Neural progenitor cell (in vitro differentiated cells): ENCODE measurements at regions not wholly inside any gene's neighbourhood (a gene's known extent, or its start where the extent isn't known, plus 50 kb on each side); places are given as distances from the start of the nearest gene placed in this dataset.
A peak's percentile ranks its signal among the peaks of the same experiment; 100 is the strongest.

Source experiments
- DNase-seq: peaks from one replicate; pipeline ENCODE4 v3.0.0-alpha.2; 2016; ENCODE audit warnings: low spot score
- H2AFZ ChIP-seq: fragments of 200-600 bp; sonication (generic); replicated peaks from 2 replicates; pipeline ENCODE4 v1.6.1; 2016; ENCODE audit warnings: antibody characterized with exemption
- H3F3A ChIP-seq: fragments of 200-600 bp; sonication (generic); 2 replicates; pipeline ENCODE4 v1.6.1; 2016; ENCODE audit warnings: antibody characterized with exemption, low read depth
- H3K27ac ChIP-seq: fragments of 200-600 bp; sonication (generic); 2 replicates; pipeline ENCODE4 v1.5.1; 2016; ENCODE audit warnings: mild to moderate bottlenecking
- H3K27me3 ChIP-seq: fragments of 200-600 bp; sonication (generic); 2 replicates; pipeline ENCODE4 v1.6.1; 2016; ENCODE audit warnings: mild to moderate bottlenecking, moderate library complexity
- H3K36me3 ChIP-seq: fragments of 200-600 bp; sonication (generic); 2 replicates; pipeline ENCODE4 v1.5.1; 2016
- H3K4me1 ChIP-seq: fragments of 200-600 bp; sonication (generic); 2 replicates; pipeline ENCODE4 v1.6.1; 2016; ENCODE audit warnings: mixed run types
- H3K4me2 ChIP-seq: fragments of 200-600 bp; sonication (generic); 2 replicates; pipeline ENCODE4 v1.6.1; 2016
- H3K4me3 ChIP-seq: fragments of 200-600 bp; sonication (generic); 2 replicates; pipeline ENCODE4 v1.5.1; 2016
- H3K79me2 ChIP-seq: fragments of 200-600 bp; sonication (generic); 2 replicates; pipeline ENCODE4 v1.6.1; 2016; ENCODE audit warnings: low read depth
- H3K9ac ChIP-seq: fragments of 200-600 bp; sonication (generic); 2 replicates; pipeline ENCODE4 v1.6.1; 2016
- H3K9me3 ChIP-seq: fragments of 200-600 bp; sonication (generic); 2 replicates; pipeline ENCODE4 v1.5.1; 2016; ENCODE audit warnings: low read depth
- H4K20me1 ChIP-seq: fragments of 200-600 bp; sonication (generic); 2 replicates; pipeline ENCODE4 v1.6.1; 2016; ENCODE audit warnings: low read depth
- H3K27ac Mint-ChIP-seq: 3 replicates; pipeline ENCODE4 v1.8.0; 2021; ENCODE audit warnings: mixed read lengths
- H3K27me3 Mint-ChIP-seq: 2 replicates; pipeline ENCODE4 v1.8.0; 2022; ENCODE audit warnings: low read depth, mild to moderate bottlenecking, inconsistent platforms, moderate library complexity, mixed read lengths; ENCODE audit not compliant: insufficient read depth
- H3K36me3 Mint-ChIP-seq: 3 replicates; pipeline ENCODE4 v1.8.0; 2021; ENCODE audit warnings: mixed read lengths
- H3K4me1 Mint-ChIP-seq: 3 replicates; pipeline ENCODE4 v1.8.0; 2021; ENCODE audit warnings: mixed read lengths
- H3K4me3 Mint-ChIP-seq: 3 replicates; pipeline ENCODE4 v1.8.0; 2021; ENCODE audit warnings: mild to moderate bottlenecking, moderate library complexity, mixed read lengths
- H3K9me3 Mint-ChIP-seq: 3 replicates; pipeline ENCODE4 v1.8.0; 2020; ENCODE audit warnings: mixed read lengths
- CTCF ChIP-seq: fragments of 200-600 bp; sonication (generic); IDR thresholded peaks from 2 replicates; pipeline ENCODE4 v1.5.1; 2017; ENCODE audit warnings: antibody characterized with exemption, mild to moderate bottlenecking
- EZH2 ChIP-seq: fragments of 200-600 bp; sonication (generic); IDR thresholded peaks from 2 replicates; pipeline ENCODE4 v1.6.1; 2017; ENCODE audit warnings: antibody characterized with exemption, mild to moderate bottlenecking, moderate library complexity
- EZH2phosphoT487 ChIP-seq: fragments of 200-600 bp; sonication (generic); IDR thresholded peaks from 2 replicates; pipeline ENCODE4 v1.6.1; 2017; ENCODE audit warnings: antibody characterized with exemption

GRCh38 chr20:50413088-50413500, 97.1 kb upstream of the PTPN1 start:
- no peak overlapping the region for H3K9ac ChIP-seq
- no peak for DNase-seq
- no peaks in the 10 kb centered on the region for H3K9me3 ChIP-seq
- H2AFZ ChIP-seq = no peak overlapping the region
- H3K4me3 Mint-ChIP-seq = no peak overlapping the region
- no peaks in the 10 kb centered on the region for H4K20me1 ChIP-seq
- H3K27me3 Mint-ChIP-seq = peaks cover 6% of the 10 kb centered on the region
- TF ChIP-seq CTCF (no peak), EZH2 (no peak), EZH2phosphoT487 (no peak)
- H3K27me3 ChIP-seq = no peaks in the 10 kb centered on the region
- peaks cover 14% of the 10 kb centered on the region for H3K4me1 Mint-ChIP-seq
- no peak overlapping the region for H3K4me3 ChIP-seq
- H3K27ac Mint-ChIP-seq = no peak overlapping the region
- no peak overlapping the region for H3K27ac ChIP-seq
- no peaks in the 10 kb centered on the region for H3K36me3 Mint-ChIP-seq
- H3K79me2 ChIP-seq = no peaks in the 10 kb centered on the region
- no peaks in the 10 kb centered on the region for H3K36me3 ChIP-seq
- peaks cover 8% of the 10 kb centered on the region for H3F3A ChIP-seq
- H3K4me2 ChIP-seq = no peak overlapping the region
- H3K4me1 ChIP-seq = peaks cover 19% of the 10 kb centered on the region
- H3K9me3 Mint-ChIP-seq = peaks cover 13% of the 10 kb centered on the region

- peaks cover 8% of the 10 kb centered on the region for H3F3A ChIP-seq
- Mint-ChIP-seq H3K36me3 (no peaks in the 10 kb centered on the region), H3K4me1 (peaks cover 7% of the 10 kb centered on the region), H3K27me3 (peaks cover 16% of the 10 kb centered on the region), H3K9me3 (peaks cover 13% of the 10 kb centered on the region), H3K4me3 (no peak overlapping the region), H3K27ac (peak overlapping the region; percentile 76)
- peaks cover 19% of the 10 kb centered on the region for H3K4me1 ChIP-seq
- H3K79me2 ChIP-seq = no peaks in the 10 kb centered on the region
- H3K27me3 ChIP-seq = no peaks in the 10 kb centered on the region
- no peaks in the 10 kb centered on the region for H3K36me3 ChIP-seq
- TF ChIP-seq CTCF (no peak), EZH2 (no peak), EZH2phosphoT487 (no peak)
- H3K9ac ChIP-seq = no peak overlapping the region
- no peak overlapping the region for H3K4me2 ChIP-seq
- no peak for DNase-seq
- H3K9me3 ChIP-seq = no peaks in the 10 kb centered on the region
- H3K4me3 ChIP-seq = no peak overlapping the region
- peak overlapping the region; percentile 82 for H2AFZ ChIP-seq
- no peaks in the 10 kb centered on the region for H4K20me1 ChIP-seq
- H3K27ac ChIP-seq = no peak overlapping the region
Measured at GRCh38 chr20:50415021-50415515, 95.1 kb upstream of the PTPN1 start.

- DNase-seq = peak; percentile 38
- Mint-ChIP-seq H3K9me3 (peaks cover 13% of the 10 kb centered on the region), H3K4me1 (peaks cover 7% of the 10 kb centered on the region), H3K4me3 (no peak overlapping the region), H3K36me3 (no peaks in the 10 kb centered on the region), H3K27ac (peak overlapping the region; percentile 76), H3K27me3 (peaks cover 16% of the 10 kb centered on the region)
- H2AFZ ChIP-seq = peak overlapping the region; percentile 82
- H3K36me3 ChIP-seq = no peaks in the 10 kb centered on the region
- no peak overlapping the region for H3K4me2 ChIP-seq
- H3K79me2 ChIP-seq = no peaks in the 10 kb centered on the region
- H3F3A ChIP-seq = peaks cover 8% of the 10 kb centered on the region
- H3K27me3 ChIP-seq = no peaks in the 10 kb centered on the region
- H4K20me1 ChIP-seq = no peaks in the 10 kb centered on the region
- no peak overlapping the region for H3K4me3 ChIP-seq
- H3K9me3 ChIP-seq = no peaks in the 10 kb centered on the region
- H3K9ac ChIP-seq = no peak overlapping the region
- H3K27ac ChIP-seq = no peak overlapping the region
- peaks cover 19% of the 10 kb centered on the region for H3K4me1 ChIP-seq
- TF ChIP-seq EZH2 (no peak), EZH2phosphoT487 (no peak), CTCF (no peak)
Measured at GRCh38 chr20:50415516-50416268, 94.5 kb upstream of the PTPN1 start.
